ENCODE measurements at regions not wholly inside any gene's neighbourhood (a gene's known extent, or its start where the extent isn't known, plus 50 kb on each side); places are given as distances from the start of the nearest gene placed in this dataset.

- no peak for TF ChIP-seq CTCF (IDR thresholded peaks at IDR 0.05; ENCODE audit: low read depth, low read length, poor library complexity, severe bottlenecking)
- TF ChIP-seq EZH2phosphoT487 (IDR thresholded peaks at IDR 0.05; ENCODE audit: borderline replicate concordance, low read length): no peak
Observed at GRCh38 chr21:31442339-31442738, 98.3 kb upstream of the TIAM1 start.
